ENCODE measurements at regions not wholly inside any gene's neighbourhood (a gene's known extent, or its start where the extent isn't known, plus 50 kb on each side); places are given as distances from the start of the nearest gene placed in this dataset.

DNA sequence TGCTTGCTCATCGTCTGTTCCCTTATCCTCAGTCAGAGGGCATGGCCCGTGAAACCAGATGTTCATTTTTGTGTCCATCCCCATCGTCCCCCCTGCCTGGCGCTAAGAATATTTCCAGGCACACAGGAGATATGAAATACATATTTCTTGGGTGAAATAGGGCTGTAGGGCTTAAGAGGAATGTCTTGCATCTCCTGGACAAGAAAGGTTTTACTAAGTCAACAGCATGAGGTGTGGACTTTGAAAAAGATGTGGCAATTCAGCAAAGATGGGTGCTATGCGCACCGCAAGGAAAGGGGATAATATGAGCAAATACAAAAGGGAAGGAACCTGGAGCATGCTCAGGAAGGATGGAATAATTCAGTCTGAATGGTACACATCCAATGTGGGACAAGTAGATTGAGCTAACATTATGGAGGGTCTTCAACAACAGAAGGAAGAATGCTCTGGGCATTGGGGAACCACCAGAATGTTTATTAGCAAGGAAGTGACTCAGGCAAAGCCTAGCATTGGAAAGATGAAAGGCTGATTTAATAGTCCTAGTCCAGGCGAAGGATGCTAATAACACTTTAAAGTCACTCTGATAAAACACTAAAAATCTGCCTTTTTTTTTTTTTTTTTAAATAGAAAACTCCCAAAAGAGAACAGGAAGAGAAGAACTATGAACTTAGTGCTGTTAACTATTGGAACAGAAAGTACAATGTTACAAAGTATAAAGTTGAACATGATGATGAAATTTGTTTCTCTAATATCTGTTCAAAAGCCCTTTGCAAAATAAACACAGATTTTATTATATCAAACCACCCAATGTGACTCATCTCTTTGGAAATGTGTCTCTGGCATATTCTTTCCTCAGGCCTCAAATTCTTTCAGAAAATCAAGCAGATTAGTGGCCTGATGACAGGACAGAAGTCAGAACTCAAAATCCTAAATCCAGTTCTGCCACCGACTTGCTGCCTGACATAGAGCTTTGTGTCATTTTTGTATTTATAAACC, 449.5 kb downstream of the BCAT1 start:
- no TSS peak for BruUV-seq (replicated peaks)
- H3K4me3 ChIP-seq (replicated peaks in 1 of 3; ENCODE audit: insufficient read depth in 1 of 3, low read depth in 1 of 3, low read length in 3 of 3) = no peak overlapping the region

More for the DNA sequence above, 449.5 kb downstream of the BCAT1 start:
- H3K27me3 ChIP-seq (ENCODE audit: control insufficient read depth in 2 of 2, insufficient read depth in 2 of 2, low read length in 2 of 2) = no peaks in the 10 kb centered on the region
- TF ChIP-seq JUN (IDR thresholded peaks at IDR 0.05; ENCODE audit: borderline replicate concordance, insufficient read depth, insufficient read length, low read depth) (no peak), MYC (IDR thresholded peaks at IDR 0.05; ENCODE audit: low read depth, low read length) (no peak), POLR2AphosphoS5 (IDR thresholded peaks at IDR 0.05; ENCODE audit: insufficient read depth, low read depth, low read length) (no peak), FOS (IDR thresholded peaks at IDR 0.05; ENCODE audit: borderline replicate concordance, insufficient read depth, low read length) (no peak), GATA2 (IDR thresholded peaks at IDR 0.05; ENCODE audit: insufficient read depth, insufficient read length, low read depth, low read length) (no peak), POLR2A (IDR thresholded peaks at IDR 0.05; ENCODE audit: low read depth, low read length) (no peak), EZH2 (IDR thresholded peaks at IDR 0.05; ENCODE audit: borderline replicate concordance, low read depth, low read length, severe bottlenecking) (no peak)
- TF ChIP-seq, protein P1, sequence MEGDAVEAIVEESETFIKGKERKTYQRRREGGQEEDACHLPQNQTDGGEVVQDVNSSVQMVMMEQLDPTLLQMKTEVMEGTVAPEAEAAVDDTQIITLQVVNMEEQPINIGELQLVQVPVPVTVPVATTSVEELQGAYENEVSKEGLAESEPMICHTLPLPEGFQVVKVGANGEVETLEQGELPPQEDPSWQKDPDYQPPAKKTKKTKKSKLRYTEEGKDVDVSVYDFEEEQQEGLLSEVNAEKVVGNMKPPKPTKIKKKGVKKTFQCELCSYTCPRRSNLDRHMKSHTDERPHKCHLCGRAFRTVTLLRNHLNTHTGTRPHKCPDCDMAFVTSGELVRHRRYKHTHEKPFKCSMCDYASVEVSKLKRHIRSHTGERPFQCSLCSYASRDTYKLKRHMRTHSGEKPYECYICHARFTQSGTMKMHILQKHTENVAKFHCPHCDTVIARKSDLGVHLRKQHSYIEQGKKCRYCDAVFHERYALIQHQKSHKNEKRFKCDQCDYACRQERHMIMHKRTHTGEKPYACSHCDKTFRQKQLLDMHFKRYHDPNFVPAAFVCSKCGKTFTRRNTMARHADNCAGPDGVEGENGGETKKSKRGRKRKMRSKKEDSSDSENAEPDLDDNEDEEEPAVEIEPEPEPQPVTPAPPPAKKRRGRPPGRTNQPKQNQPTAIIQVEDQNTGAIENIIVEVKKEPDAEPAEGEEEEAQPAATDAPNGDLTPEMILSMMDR (IDR thresholded peaks at IDR 0.05; ENCODE audit: extremely low read depth in 1 of 2, insufficient read depth in 1 of 2, low read depth in 1 of 2, low read length in 2 of 2) = no peak
- TF ChIP-seq, protein P2, sequence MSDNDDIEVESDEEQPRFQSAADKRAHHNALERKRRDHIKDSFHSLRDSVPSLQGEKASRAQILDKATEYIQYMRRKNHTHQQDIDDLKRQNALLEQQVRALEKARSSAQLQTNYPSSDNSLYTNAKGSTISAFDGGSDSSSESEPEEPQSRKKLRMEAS (IDR thresholded peaks at IDR 0.05; ENCODE audit: insufficient read depth, insufficient read length) = no peak
- intact Hi-C loops (cut with micrococcal nuclease) = no loop called here
- DNase-seq (ENCODE audit: low read depth, low spot score) (peak; percentile 12), FAIRE-seq (no peak)
- H3K36me3 ChIP-seq (ENCODE audit: control insufficient read depth in 2 of 2, extremely low read depth in 1 of 2, insufficient read depth in 2 of 2, low read length in 2 of 2) = no peaks in the 10 kb centered on the region
- no peaks in the 10 kb centered on the region for H3K9me1 ChIP-seq (replicated peaks; ENCODE audit: control insufficient read depth, extremely low read depth, insufficient read depth, low read length)
- no peak overlapping the region for H2AFZ ChIP-seq (ENCODE audit: low read depth, low read length)
- no peak overlapping the region for H3K4me2 ChIP-seq (ENCODE audit: insufficient read depth, low read length)
- H3K9me3 ChIP-seq (replicated peaks; ENCODE audit: control insufficient read depth, insufficient read depth, low read length) = no peaks in the 10 kb centered on the region
- no peak overlapping the region for H3K9ac ChIP-seq (replicated peaks; ENCODE audit: extremely low read depth, insufficient read depth, low read length)
- no peaks in the 10 kb centered on the region for H3K79me2 ChIP-seq (ENCODE audit: control insufficient read depth, insufficient read depth, low read length)
- POLR2A ChIA-PET = no interaction called here
- H3K27ac ChIP-seq (ENCODE audit: insufficient read depth, low read depth, low read length) = no peak overlapping the region
- dilution Hi-C loops (cut with MboI; ENCODE audit: extremely low pct_ligation_motif_present, low sequenced_read_pairs) = no loop called here
- H3K4me1 ChIP-seq (ENCODE audit: control insufficient read depth, extremely low read depth, insufficient read depth, low read length) = no peaks in the 10 kb centered on the region
- CTCF ChIA-PET = interaction anchor here (0.7 kb wide), 1 partner anchor 12 kb away, joined by 3 read pairs; no protein-coding TSS in a partner anchor
- H4K20me1 ChIP-seq (replicated peaks; ENCODE audit: control insufficient read depth, extremely low read depth, insufficient read depth, low read length) = no peaks in the 10 kb centered on the region
